NCI-H146 treated with DMSO at 0.1 percent for 48 hours (cell line): ENCODE measurements at regions not wholly inside any gene's neighbourhood (a gene's known extent, or its start where the extent isn't known, plus 50 kb on each side); places are given as distances from the start of the nearest gene placed in this dataset.
"Not testable (repeated sequence)": the region's sequence is repeated elsewhere in the genome, so short reads cannot be mapped to it uniquely, and the experiment has no call there.

Experiments used
- DNase-seq: peaks from one replicate; lab custom pipeline; 2025; ENCODE audit not compliant: unreplicated experiment; lab: John Stamatoyannopoulos, UW

DNA sequence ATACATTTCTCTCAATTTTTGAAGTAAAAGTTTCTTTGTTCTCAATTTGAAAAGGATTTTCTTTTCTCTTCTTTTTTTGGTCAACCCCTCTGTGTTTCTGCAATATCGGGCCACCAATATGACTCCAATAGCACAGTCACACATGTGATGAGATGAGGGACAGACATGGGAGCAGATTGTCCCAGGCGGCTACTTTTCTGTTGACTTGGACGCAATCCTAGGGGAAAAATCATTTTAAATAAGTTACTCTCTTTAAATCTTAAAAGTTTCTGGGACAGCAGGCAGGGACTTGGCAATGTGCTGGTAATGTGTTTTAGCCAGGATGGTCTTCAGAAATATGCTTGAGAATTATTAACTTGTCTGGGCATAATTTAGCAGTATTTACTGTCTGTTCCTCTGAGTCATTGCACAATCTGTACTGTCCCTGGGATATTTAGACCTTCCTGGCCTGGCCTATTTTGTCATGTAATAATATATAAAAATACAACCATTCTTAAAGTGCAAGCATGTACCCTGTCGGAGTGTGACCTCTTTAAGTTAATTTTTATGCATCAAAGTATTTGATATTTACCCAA, 388.5 kb upstream of the FANCL start:
- no peak for DNase-seq

DNA sequence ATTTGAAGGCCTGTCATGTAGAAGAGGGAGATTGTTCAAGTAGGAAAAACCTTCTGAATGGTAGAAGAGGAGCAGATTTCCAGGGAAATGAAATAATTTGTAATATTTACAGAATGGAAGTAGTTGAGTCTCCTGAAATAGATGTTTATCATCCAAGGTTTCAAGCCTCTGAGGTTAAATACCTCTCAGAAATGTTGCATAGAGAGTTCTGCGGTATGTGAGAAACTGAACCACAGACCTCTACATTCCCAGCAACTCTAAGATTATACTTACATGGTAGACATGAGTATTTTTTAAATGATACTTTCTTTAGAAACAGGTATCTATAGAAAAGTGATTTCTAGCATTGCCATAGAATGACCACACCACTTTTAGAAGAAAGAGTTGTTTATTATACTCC, 379.8 kb upstream of the FANCL start:
- no peak for DNase-seq

DNA sequence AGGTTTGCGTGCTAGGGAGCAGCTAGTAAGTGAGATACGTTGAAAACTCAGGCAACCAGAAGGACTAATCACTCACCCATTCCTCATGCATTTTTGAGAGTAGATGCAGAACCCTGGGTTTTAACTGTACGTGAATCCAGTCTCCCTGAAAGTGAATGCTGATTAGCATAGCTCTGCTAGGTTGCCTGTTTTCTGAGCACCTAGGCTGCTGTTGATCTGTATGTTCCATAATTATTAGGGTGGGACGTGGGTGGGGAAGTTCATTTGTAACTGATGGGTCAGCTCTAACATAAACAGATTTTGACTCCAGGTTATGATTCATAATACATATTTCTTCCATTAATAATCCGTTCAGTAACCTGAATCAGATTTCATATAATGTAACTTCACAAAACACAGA, 379.0 kb upstream of the FANCL start:
- DNase-seq = no peak

DNA sequence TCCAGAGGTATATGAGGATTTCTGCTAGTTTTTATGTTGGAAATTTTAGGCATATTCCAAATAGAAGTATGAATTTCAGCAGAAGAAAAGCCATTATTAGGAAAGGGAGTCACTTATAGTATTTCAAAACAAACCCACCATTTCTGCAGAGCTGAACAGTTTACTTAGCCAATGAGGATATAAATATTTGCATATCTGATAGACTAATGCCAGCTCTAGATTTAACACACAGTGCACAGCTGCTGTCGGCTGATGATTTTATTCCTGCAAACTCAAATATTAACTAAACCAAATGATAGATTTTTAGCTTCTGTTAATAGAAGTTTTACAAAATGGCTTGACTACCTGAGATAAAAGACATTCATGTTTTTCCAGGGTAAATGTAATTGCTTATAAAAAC, 375.8 kb upstream of the FANCL start:
- DNase-seq = no peak

DNA sequence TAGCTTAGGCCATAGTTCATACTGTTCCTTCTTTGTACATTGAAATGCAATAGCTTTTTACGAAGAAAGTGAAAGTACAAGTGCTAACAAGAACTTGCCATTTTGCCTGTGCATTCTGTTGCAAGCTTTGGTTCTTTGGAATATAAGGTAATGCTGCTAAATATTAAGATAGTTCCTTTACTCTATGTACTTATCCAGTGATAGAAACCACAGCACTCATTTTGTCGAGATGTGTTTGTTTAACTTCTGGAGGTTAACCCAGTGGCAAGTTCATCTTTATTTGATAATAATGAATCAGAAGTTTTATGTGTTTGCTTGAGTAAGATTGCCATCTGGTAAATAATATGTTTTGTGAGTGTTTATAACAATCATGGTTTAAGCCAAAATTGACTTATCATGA, 373.1 kb upstream of the FANCL start:
- no peak for DNase-seq

DNA sequence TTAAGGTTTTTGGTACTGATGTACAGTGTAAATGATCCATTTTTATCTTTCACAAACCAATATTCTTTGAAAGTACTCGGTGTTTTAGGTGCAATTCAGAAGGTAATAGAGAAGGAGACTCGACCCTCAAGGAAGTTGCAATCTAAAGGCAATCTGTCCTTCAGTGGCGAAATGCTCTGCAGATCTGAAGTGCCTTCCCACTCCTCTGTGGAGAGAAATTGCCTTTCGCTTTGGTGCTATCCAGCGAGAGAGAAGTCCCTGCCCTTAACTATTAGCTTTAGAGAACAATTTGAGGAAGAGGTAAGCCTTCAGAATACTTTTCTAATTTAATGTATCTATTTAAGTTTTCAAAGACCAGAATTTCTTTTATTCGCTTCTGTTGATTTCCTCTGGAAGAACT, 371.8 kb upstream of the FANCL start:
- DNase-seq = no peak

DNA sequence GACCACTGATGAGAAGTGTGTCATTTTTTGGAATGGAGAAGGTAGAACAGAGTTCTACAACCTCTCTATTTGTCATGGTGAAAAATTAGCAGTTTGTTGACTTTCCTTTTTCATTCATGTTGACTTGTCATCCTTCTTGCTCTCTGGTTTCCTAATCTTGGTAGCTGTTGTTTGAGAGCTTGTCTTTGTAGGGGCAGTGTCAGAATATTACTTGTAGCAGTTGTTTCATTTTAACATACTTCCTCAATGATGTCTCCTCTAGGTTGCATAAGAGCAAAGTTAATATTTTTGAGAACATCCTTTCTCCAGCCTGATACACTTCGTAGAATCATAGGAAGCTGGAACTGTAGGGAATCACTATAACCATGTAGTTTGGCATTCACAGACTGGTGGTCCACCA, 368.2 kb upstream of the FANCL start:
- DNase-seq = no peak

DNA sequence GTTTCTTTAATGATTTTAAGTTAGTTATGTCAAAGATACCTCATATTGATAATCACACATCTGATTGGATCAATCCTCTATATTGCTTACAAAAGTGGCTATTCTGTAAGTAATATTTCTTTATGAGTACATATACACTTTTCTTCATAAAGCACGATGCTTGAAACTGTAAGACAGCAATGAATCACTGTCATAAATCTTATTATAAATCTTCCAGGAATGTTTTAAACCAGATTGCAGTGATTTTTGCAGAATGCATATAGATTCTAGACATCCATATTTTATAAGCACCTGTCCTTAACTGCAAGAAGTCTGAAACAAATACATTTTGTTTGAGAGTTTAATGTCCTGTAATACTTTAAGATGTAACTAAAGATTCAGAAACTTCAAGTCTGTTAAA, 367.0 kb upstream of the FANCL start:
- no peak for DNase-seq

DNA sequence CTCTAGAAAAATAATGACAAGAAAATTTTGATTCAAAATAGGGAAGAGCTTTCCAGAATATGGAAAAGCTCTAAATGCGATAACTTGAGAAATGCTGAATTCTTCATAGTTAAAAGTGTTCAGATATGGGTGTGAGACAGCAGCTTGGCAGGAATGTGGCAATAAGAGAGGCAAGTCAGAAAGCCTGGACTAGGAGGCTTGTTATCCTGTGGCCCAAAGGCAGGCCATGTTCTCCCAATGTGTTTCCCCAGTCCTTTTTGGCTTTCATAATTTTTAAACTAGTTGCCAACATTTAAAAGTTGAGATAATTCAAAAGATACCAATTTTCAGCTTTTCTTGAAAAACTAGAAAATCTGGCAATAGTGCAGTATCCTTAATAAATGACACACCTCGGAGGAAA, 366.3 kb upstream of the FANCL start:
- no peak for DNase-seq

DNA sequence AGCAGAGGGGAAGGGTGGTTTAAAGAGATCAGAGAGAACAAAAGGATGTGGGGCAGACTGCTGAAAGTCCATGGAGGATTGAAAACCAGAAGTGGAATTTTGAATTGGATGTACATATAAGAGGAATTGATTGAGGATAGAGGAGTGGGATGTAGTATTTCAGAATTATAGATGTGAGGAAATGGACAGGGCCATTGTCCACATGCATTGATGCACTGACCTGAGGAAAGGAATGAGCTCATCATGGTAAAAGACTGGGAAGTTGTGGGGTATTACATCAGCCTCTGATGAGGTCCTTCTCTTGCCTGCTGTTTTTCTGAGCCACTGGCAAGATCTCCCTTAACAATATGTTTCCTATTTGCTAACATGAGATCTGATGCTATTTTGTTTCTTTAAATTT, 365.7 kb upstream of the FANCL start:
- DNase-seq = no peak

DNA sequence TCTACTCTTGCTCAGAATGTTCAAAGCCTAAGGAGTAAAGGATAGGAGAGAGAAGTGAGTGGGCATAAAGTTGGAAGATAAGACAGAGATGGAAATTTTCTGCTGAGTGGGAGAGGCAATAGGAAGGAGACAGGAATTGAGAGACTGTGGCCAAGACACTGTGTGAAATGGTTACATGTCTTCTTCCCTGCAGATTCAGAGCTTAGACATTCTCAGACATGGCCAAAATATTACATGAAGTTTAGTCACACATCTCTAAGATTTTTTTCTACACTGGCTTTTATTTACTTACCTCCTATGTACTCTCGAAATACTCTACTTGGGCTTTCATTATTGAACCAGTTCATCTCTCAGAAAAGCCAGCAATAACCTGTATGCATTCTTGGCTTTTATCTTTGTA, 363.0 kb upstream of the FANCL start:
- DNase-seq = no peak

DNA sequence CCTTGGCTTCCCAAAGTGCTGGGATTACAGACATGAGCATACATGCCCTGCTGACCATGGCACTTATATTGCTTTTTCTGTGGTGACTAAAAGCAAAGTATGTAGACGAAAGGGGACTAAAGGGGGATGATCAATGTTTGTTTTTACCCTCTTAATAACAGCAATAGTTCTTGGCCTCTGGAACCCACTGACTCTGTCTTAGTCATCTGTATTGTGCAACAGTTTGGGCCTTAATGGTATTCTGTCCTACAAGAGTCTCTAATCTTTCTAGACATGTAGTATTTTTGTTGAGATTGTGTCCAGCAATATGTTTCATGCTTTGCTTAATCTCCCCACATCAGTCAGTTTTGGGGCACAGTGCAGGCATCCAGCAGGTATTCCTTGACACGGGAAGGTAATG, 359.9 kb upstream of the FANCL start:
- no peak for DNase-seq

DNA sequence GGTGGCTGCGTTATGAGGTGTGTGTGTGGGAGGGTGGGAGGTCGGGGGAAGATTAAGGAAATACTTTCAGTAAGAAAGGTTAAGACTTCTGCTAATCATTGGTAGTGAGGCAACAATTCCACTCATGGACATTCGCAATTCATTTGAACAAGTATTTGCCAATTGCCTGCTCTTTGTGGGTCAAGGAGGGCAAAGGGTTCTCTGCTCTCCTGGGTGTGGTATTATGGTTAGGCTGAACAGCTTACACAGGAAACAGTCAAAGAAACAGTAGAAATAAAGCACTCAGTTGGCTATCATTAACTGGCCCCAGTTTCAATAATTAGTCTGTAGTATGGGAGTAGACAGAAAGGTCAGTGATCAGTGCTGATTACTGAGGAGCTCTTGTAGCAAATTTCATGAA, 357.0 kb upstream of the FANCL start:
- DNase-seq = no peak

DNA sequence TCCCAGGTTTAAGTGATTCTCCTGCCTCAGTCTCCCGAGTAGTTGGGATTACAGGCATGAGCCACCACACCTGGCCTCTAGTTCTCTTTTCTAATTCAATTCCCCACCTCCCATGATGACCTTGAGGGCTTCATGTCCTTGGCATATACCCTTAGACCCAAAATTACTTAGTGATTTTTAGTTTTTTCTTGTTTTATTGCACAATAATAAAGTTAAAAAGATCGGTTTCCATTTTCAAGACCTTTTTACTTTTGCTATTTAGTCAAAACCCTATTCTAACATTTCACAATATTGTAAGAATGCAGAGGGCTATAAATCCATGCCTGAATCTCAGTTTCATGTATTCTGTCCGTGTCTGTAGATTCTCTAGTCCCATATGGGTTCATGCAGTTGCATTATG, 354.6 kb upstream of the FANCL start:
- no peak for DNase-seq

DNA sequence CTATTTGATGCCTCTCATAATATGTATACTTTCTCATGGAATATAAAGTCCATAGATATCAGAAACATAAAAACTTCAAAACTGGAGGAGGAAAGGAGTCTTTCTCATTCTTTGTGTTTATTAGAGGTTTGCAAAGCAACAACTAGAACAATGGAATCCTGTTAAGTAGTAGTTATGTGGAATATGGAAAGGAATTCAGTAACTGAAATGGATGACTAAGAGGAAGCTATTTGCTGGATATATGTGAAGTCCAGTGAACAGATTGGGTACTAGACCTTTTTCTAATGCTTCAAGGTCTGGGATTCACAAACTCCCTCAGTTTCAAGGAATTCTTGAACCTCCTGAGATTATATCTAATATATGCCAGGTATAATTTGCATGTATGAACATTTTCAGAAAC, 353.6 kb upstream of the FANCL start:
- no peak for DNase-seq

DNA sequence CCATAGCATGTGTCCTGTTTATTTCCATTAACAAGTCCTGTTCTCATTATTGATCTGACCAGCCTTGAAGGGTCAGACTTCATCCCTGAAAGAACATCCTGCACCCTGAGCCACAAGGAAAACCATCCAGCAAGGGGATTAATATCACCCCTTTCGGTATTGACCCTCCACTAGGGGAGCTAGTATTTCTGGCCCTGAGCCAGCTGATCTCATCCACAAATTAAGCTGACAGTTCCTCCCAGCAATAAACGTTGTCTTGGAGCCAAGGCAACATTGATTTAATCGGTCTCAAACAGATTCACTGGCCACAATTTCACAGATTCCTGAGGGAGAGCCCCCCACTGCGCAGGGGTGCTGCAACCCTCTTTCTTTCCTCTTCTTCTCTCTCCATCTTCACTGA, 353.1 kb upstream of the FANCL start:
- peak; percentile 55 for DNase-seq

DNA sequence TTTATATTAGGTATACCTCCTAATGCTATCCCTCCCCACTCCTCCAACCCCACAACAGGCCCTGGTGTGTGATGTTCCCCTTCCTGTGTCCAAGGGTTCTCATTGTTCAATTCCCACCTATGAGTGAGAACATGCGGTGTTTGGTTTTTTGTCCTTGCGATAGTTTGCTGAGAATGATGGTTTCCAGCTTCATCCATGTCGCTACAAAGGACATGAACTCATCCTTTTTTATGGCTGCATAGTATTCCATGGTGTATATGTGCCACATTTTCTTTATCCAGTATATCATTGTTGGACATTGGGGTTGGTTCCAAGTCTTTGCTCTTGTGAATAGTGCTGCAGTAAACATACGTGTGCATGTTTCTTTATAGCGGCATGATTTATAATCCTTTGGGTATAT, 345.1 kb upstream of the FANCL start:
- not testable (repeated sequence) for DNase-seq

DNA sequence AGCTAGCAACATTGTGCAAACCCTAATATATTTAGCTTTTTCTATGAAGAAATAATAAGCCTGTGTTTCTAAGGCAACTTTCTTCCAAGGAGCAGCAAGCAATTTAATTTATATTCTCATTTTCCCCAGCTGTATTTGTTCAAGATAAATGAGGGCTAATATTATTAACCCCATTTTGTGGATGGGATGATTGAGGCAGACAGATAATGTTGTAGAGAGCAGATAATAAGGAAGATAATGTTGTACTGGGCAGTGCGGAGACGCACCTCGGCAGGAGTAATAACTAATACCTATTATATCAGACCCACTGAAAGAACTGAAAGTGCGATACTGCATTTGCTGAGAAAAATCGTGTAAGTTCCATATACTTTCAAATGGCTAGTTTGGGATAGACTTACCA, 344.1 kb upstream of the FANCL start:
- DNase-seq = no peak

DNA sequence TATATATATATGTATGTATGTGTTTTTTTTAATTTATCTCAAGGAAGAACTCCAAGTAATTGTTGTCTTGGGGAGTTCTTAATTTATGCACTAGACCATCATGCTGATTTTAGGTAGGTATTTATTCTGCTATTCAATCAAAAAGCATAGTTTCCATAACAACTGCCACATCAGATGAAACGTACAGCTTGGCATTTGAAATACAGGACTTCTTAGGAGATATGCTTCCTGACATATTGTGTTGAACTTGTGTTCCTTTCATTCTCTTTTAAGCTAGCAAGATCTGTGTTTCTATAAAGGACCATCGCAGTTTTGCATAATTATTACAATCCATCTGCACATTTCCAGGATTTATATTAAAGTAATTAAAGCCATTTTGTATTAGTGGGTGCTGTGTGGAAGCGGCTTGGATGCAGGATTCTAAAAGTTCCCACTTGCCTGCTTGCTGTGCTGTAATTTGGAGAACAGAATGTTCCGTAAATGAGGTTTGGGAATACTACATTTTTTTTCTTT, 343.5 kb upstream of the FANCL start:
- no peak for DNase-seq

DNA sequence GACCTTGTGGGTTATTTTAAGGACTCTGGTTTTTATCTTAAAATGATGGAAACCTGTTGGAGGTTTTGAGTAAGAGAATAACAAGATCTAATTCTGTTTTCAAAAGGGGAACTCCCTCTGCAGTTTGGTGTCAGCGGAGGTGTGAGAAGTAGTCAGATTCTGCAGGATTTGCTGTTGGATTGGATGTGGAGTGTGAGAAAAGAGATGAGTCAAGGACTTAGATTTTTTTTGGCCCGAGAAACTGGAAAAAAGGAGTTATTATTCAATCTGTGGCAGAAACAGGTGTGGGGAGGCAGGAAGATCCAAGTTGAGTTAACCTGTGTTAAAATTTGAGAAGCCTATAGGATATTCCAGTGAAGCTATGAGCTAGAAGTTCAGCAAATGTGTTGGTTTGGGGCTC, 337.2 kb upstream of the FANCL start:
- no peak for DNase-seq

DNA sequence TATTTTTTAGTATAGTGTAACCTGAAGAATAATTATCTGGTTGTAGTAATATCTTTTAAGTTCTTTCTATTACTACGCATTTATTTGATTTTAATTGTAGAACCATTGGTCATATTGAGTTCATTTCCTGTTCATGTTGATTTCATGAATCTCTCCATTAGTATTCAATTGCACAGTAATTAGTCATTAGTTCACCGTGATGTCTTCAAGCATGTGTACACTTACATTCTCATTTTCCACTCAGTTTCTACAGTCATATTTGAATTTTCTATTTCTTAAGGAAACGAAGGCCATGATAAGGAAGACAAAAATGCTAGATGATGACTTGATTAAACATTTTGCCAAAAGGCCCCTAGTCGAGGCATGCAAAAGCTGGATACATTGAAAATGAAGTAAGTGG, 333.7 kb upstream of the FANCL start:
- no peak for DNase-seq

DNA sequence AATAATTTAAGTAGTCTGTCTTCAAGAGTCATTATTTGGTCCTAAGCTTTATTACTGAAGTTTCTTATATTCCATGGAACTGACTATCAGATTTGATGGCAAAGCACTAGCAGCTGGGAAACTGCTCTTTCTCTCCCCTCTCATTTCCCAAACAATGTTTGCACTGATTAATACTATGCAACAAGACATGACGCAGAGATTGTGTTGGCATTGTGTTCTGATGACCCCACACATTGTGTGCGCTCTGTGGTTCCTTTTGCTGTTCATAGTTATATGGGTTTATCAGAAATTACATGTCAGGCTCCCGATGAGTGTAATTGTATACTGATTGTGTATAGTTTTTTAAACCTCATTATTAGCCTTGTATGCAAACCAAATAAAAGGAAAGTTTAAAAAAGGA, 331.6 kb upstream of the FANCL start:
- DNase-seq = peak; percentile 92

DNA sequence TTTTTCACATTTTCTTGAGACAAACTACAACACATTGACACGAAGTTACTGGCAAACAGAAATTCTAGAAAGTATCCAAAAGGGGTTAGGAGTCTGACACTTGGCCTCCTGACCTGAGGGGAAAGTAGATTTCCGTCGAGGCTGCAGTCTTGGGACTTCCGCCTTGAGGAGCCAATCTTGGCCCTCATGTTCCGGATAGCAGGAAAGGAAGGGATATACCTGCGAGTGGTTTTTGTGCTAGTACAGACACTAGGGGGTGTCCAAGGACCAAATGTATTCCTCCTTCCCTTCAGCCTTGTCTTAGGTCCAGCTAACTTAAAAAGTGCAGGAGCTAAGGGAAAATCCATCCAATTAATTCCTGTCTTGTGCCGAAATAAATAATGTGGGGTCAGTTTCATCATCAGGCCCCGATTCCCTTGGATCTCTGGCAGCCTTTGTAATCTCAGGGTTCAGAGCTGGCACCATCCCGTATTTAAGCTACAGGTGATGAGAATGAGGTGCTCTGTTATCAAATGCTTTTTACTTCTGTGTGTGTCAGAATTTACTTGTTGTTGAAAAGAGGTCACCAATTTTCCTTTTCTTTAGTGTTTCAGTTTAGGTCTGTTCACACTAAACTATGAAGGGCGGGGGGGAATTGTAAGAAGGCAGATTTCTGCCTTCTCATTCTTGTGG, 330.2 kb upstream of the FANCL start:
- DNase-seq = peak; percentile 81
